Progenitor cell of endocrine pancreas (in vitro differentiated cells): ENCODE measurements at regions not wholly inside any gene's neighbourhood (a gene's known extent, or its start where the extent isn't known, plus 50 kb on each side); places are given as distances from the start of the nearest gene placed in this dataset.

Source experiments
- DNase-seq: peaks from one replicate; pipeline ENCODE4 v3.0.0; 2021; ENCODE audit warnings: low spot score; ENCODE audit not compliant: unreplicated experiment
- H3K27ac Mint-ChIP-seq: 2 replicates; pipeline ENCODE4 v1.8.0; 2021; ENCODE audit warnings: mild to moderate bottlenecking, moderate library complexity, mixed read lengths
- H3K27me3 Mint-ChIP-seq: 2 replicates; pipeline ENCODE4 v1.8.0; 2021; ENCODE audit warnings: mixed read lengths
- H3K36me3 Mint-ChIP-seq: 2 replicates; pipeline ENCODE4 v1.8.0; 2022; ENCODE audit warnings: mixed read lengths; ENCODE audit not compliant: insufficient read depth
- H3K4me1 Mint-ChIP-seq: 2 replicates; pipeline ENCODE4 v1.8.0; 2021; ENCODE audit warnings: low read depth, mixed read lengths
- H3K4me3 Mint-ChIP-seq: 2 replicates; pipeline ENCODE4 v1.8.0; 2021; ENCODE audit warnings: low read depth, mild to moderate bottlenecking, moderate library complexity, mixed read lengths
- H3K9me3 Mint-ChIP-seq: 2 replicates; pipeline ENCODE4 v1.8.0; 2021; ENCODE audit warnings: low read depth, mixed read lengths
- CTCF ChIP-seq: fragments of 200-600 bp; sonication (generic); IDR thresholded peaks from one replicate; pipeline ENCODE4 v1.5.0; 2021; ENCODE audit warnings: antibody characterized with exemption, mild to moderate bottlenecking; ENCODE audit not compliant: unreplicated experiment

GRCh38 chr10:57987055-57987721 is 280.5 kb downstream of the IPMK start:
- no peaks in the 10 kb centered on the region for H3K27me3 Mint-ChIP-seq
- no peak for TF ChIP-seq CTCF
- no peaks in the 10 kb centered on the region for H3K9me3 Mint-ChIP-seq
- DNase-seq: no peak
- H3K36me3 Mint-ChIP-seq: no peaks in the 10 kb centered on the region
- H3K4me3 Mint-ChIP-seq: no peak overlapping the region
- no peak overlapping the region for H3K27ac Mint-ChIP-seq
- H3K4me1 Mint-ChIP-seq: no peaks in the 10 kb centered on the region

GRCh38 chr10:57986422-57986821 is 281.3 kb downstream of the IPMK start:
- Mint-ChIP-seq H3K27me3 (no peaks in the 10 kb centered on the region), H3K27ac (no peak overlapping the region), H3K9me3 (no peaks in the 10 kb centered on the region), H3K36me3 (no peaks in the 10 kb centered on the region), H3K4me1 (no peaks in the 10 kb centered on the region), H3K4me3 (no peak overlapping the region)
- no peak for TF ChIP-seq CTCF
- DNase-seq: no peak

GRCh38 chr10:57983281-57983791 is 284.4 kb downstream of the IPMK start:
- Mint-ChIP-seq H3K27me3 (no peaks in the 10 kb centered on the region), H3K4me3 (no peak overlapping the region), H3K36me3 (no peaks in the 10 kb centered on the region), H3K9me3 (no peaks in the 10 kb centered on the region), H3K27ac (peak overlapping the region; percentile 53), H3K4me1 (no peaks in the 10 kb centered on the region)
- DNase-seq: no peak
- no peak for TF ChIP-seq CTCF

GRCh38 chr10:57982091-57982490 is 285.6 kb downstream of the IPMK start:
- DNase-seq: no peak
- no peaks in the 10 kb centered on the region for H3K27me3 Mint-ChIP-seq

GRCh38 chr10:57979956-57980355 is 287.7 kb downstream of the IPMK start:
- H3K36me3 Mint-ChIP-seq: no peaks in the 10 kb centered on the region
- no peaks in the 10 kb centered on the region for H3K4me1 Mint-ChIP-seq
- H3K27ac Mint-ChIP-seq: peak overlapping the region; percentile 31
- H3K9me3 Mint-ChIP-seq: peaks cover 9% of the 10 kb centered on the region
- no peak for DNase-seq
- H3K4me3 Mint-ChIP-seq: no peak overlapping the region
- TF ChIP-seq CTCF: no peak
- H3K27me3 Mint-ChIP-seq: no peaks in the 10 kb centered on the region

More at GRCh38 chr10:57982091-57982490, 285.6 kb downstream of the IPMK start:
- H3K36me3 Mint-ChIP-seq: no peaks in the 10 kb centered on the region
- no peak overlapping the region for H3K27ac Mint-ChIP-seq
- no peak overlapping the region for H3K4me3 Mint-ChIP-seq
- TF ChIP-seq CTCF: no peak
- no peaks in the 10 kb centered on the region for H3K9me3 Mint-ChIP-seq
- H3K4me1 Mint-ChIP-seq: no peaks in the 10 kb centered on the region
